H1 (cell line): ENCODE measurements at regions not wholly inside any gene's neighbourhood (a gene's known extent, or its start where the extent isn't known, plus 50 kb on each side); places are given as distances from the start of the nearest gene placed in this dataset.

ENCODE experiments used
- CTCF ChIA-PET: fragments of 300-600 bp; sonication (Branson Sonifier 250); formaldehyde crosslinking; loops from one replicate; lab custom pipeline; 2021; ENCODE audit not compliant: partially characterized antibody; lab: Charles Lee
- POLR2A ChIA-PET: fragments of 300-600 bp; sonication (Branson Sonifier 250); formaldehyde crosslinking; loops from one replicate; lab custom pipeline; 2021; ENCODE audit warnings: inconsistent platforms; ENCODE audit not compliant: partially characterized antibody; lab: Charles Lee
- DNase-seq, 2 experiments: peaks; one replicate each; pipeline versions ENCODE4 v3.0.0 to v3.0.0-alpha.2; 2010 to 2022; ENCODE audit warnings: low spot score in 2 of 2, low read depth in 1 of 2, mixed read lengths in 1 of 2
- FAIRE-seq: peaks from 2 replicates; lab custom pipeline; 2011; peaks lifted over from hg19 to GRCh38; lab: Jason Lieb, UNC
- H2AFZ ChIP-seq: 2 replicates; pipeline ENCODE4 v1.8.1; 2012; ENCODE audit warnings: low read length, inconsistent platforms
- H2AK5ac ChIP-seq: 2 replicates; pipeline ENCODE4 v1.6.1; 2013; ENCODE audit warnings: low read depth, low read length
- H2BK120ac ChIP-seq: replicated peaks from 2 replicates; pipeline ENCODE3; 2013; ENCODE audit warnings: low read depth, low read length, inconsistent platforms
- H2BK12ac ChIP-seq: 2 replicates; pipeline ENCODE4 v1.6.1; 2013; ENCODE audit warnings: low read depth, low read length
- H2BK15ac ChIP-seq: 2 replicates; pipeline ENCODE4 v1.6.1; 2013; ENCODE audit warnings: low read length
- H2BK20ac ChIP-seq: 2 replicates; pipeline ENCODE4 v1.6.1; 2013; ENCODE audit warnings: low read length
- H2BK5ac ChIP-seq: 2 replicates; pipeline ENCODE4 v1.6.1; 2013; ENCODE audit warnings: low read depth, low read length
- H3K14ac ChIP-seq: 2 replicates; pipeline ENCODE4 v1.6.1; 2013; ENCODE audit warnings: inconsistent platforms; ENCODE audit not compliant: insufficient read length
- H3K18ac ChIP-seq: 2 replicates; pipeline ENCODE4 v1.6.1; 2013; ENCODE audit warnings: low read length; ENCODE audit errors: extremely low read depth
- H3K23ac ChIP-seq: 2 replicates; pipeline ENCODE4 v1.6.1; 2013; ENCODE audit warnings: inconsistent platforms; ENCODE audit not compliant: insufficient read length
- H3K23me2 ChIP-seq: 2 replicates; pipeline ENCODE4 v1.6.1; 2013; ENCODE audit warnings: low read depth, low read length
- H3K27ac ChIP-seq: 2 replicates; pipeline ENCODE4 v1.6.1; 2011; ENCODE audit warnings: low read depth, low read length, inconsistent platforms
- H3K27me3 ChIP-seq, 4 experiments: replicated peaks in 1 of 4; 1 replicate in 1 of 4; 2 replicates in 3 of 4; pipeline versions ENCODE4 v1.6.1 to v1.8.1; 2011 to 2013; ENCODE audit warnings: low read length in 3 of 4, mild to moderate bottlenecking in 3 of 4, inconsistent platforms in 2 of 4, mixed read lengths in 2 of 4, moderate library complexity in 1 of 4; ENCODE audit not compliant: control insufficient read depth in 3 of 4, insufficient read depth in 3 of 4; ENCODE audit errors: extremely low read depth in 1 of 4
- H3K36me3 ChIP-seq, 4 experiments: 2 replicates each; pipeline versions ENCODE4 v1.6.1 to v1.8.1; 2011 to 2013; ENCODE audit warnings: mild to moderate bottlenecking in 4 of 4, low read length in 3 of 4, moderate library complexity in 2 of 4, control low read depth in 1 of 4, inconsistent platforms in 1 of 4; ENCODE audit not compliant: insufficient read depth in 4 of 4, control insufficient read depth in 2 of 4
- H3K4ac ChIP-seq: replicated peaks from 2 replicates; pipeline ENCODE3; 2013; ENCODE audit warnings: low read length, low read depth, mixed read lengths, inconsistent platforms; ENCODE audit not compliant: insufficient read length
- H3K4me1 ChIP-seq, 4 experiments: replicated peaks in 1 of 4; 1 replicate in 1 of 4; 2 replicates in 3 of 4; pipeline versions ENCODE4 v1.6.1 to v1.8.1; 2011 to 2013; ENCODE audit warnings: low read length in 3 of 4, inconsistent platforms in 2 of 4, mixed read lengths in 1 of 4; ENCODE audit not compliant: insufficient read depth in 4 of 4, control insufficient read depth in 3 of 4
- H3K4me2 ChIP-seq, 2 experiments: 2 replicates each; pipeline versions ENCODE4 v1.6.1 to v1.8.1; 2011 to 2013; ENCODE audit warnings: low read depth in 2 of 2, low read length in 2 of 2, control low read depth in 1 of 2, inconsistent platforms in 1 of 2, mild to moderate bottlenecking in 1 of 2; ENCODE audit not compliant: insufficient read depth in 1 of 2
- H3K4me3 ChIP-seq, 4 experiments: fragments of 200-600, 300-600 bp in 1 of 4; sonication (generic), shearing (Covaris generic), sonication (Bioruptor Twin) in 1 of 4; 2 replicates each; pipeline versions ENCODE4 v1.5.1 to v1.8.1; 2011 to 2016; ENCODE audit warnings: low read length in 4 of 4, low read depth in 3 of 4, control low read depth in 2 of 4, inconsistent platforms in 2 of 4, mild to moderate bottlenecking in 2 of 4, mixed read lengths in 1 of 4, moderate library complexity in 1 of 4; ENCODE audit not compliant: insufficient read depth in 2 of 4; ENCODE audit errors: extremely low read depth in 1 of 4
- H3K56ac ChIP-seq: replicated peaks from 2 replicates; pipeline ENCODE3; 2013; ENCODE audit warnings: low read depth, mild to moderate bottlenecking, mixed read lengths, low read length, inconsistent platforms; ENCODE audit not compliant: insufficient read length
- H3K79me1 ChIP-seq: 2 replicates; pipeline ENCODE4 v1.6.1; 2013; ENCODE audit warnings: low read depth, low read length, control low read depth
- H3K79me2 ChIP-seq, 2 experiments: 2 replicates each; pipeline versions ENCODE4 v1.6.1 to v1.8.1; 2012 to 2013; ENCODE audit warnings: low read length in 2 of 2, mild to moderate bottlenecking in 2 of 2, inconsistent platforms in 1 of 2; ENCODE audit not compliant: insufficient read depth in 2 of 2, control insufficient read depth in 1 of 2
- H3K9ac ChIP-seq, 4 experiments: replicated peaks in 1 of 4; 1 replicate in 1 of 4; 2 replicates in 3 of 4; pipeline versions ENCODE4 v1.6.1 to v1.8.1; 2011 to 2013; ENCODE audit warnings: low read depth in 3 of 4, low read length in 3 of 4, control low read depth in 2 of 4, mild to moderate bottlenecking in 2 of 4, moderate library complexity in 2 of 4, inconsistent platforms in 1 of 4; ENCODE audit errors: extremely low read depth in 1 of 4
- H3K9me3 ChIP-seq, 2 experiments: 2 replicates each; pipeline versions ENCODE4 v1.6.1 to v1.8.1; 2012 to 2013; ENCODE audit warnings: mild to moderate bottlenecking in 2 of 2, moderate library complexity in 2 of 2, control low read depth in 1 of 2, inconsistent platforms in 1 of 2, low read depth in 1 of 2, low read length in 1 of 2, mixed read lengths in 1 of 2; ENCODE audit not compliant: insufficient read depth in 2 of 2
- H4K20me1 ChIP-seq, 2 experiments: replicated peaks in 1 of 2; 2 replicates each; pipeline versions ENCODE3 to v1.8.1; 2011 to 2013; ENCODE audit warnings: inconsistent platforms in 2 of 2, low read length in 2 of 2, mild to moderate bottlenecking in 1 of 2; ENCODE audit not compliant: insufficient read depth in 2 of 2, control insufficient read depth in 1 of 2
- H4K5ac ChIP-seq: 2 replicates; pipeline ENCODE4 v1.6.1; 2013; ENCODE audit warnings: low read length, low read depth, mixed read lengths, inconsistent platforms; ENCODE audit not compliant: insufficient read length
- H4K8ac ChIP-seq: 2 replicates; pipeline ENCODE4 v1.8.0; 2013; ENCODE audit warnings: mild to moderate bottlenecking, moderate library complexity, low read length, inconsistent platforms; ENCODE audit not compliant: insufficient read depth; ENCODE audit errors: extremely low read depth
- H4K91ac ChIP-seq: replicated peaks from 2 replicates; pipeline ENCODE3; 2013; ENCODE audit warnings: low read length, mixed read lengths, inconsistent platforms; ENCODE audit not compliant: insufficient read length
- BRCA1 ChIP-seq: IDR thresholded peaks from 2 replicates; pipeline ENCODE4 v1.6.1; 2012; ENCODE audit warnings: low read depth, low read length, improper control_type of control experiment
- HDAC2 ChIP-seq, 2 experiments: fragments of 300-600 bp in 1 of 2; sonication (generic) in 1 of 2; IDR thresholded peaks; 2 replicates each; pipeline ENCODE4 v1.6.1; 2011 to 2012; ENCODE audit warnings: low read depth in 2 of 2, low read length in 2 of 2, mild to moderate bottlenecking in 2 of 2, moderate library complexity in 2 of 2, borderline replicate concordance in 1 of 2, inconsistent platforms in 1 of 2
- KDM4A ChIP-seq: IDR thresholded peaks from one replicate; pipeline ENCODE4 v1.7.1; 2012; ENCODE audit warnings: low read depth, mild to moderate bottlenecking, moderate library complexity, low read length, inconsistent platforms; ENCODE audit not compliant: severe bottlenecking
- MAFK ChIP-seq: IDR thresholded peaks from 2 replicates; pipeline ENCODE4 v1.6.1; 2012; ENCODE audit warnings: low read depth, mild to moderate bottlenecking, improper control_type of control experiment, low read length
- RBBP5 ChIP-seq: IDR thresholded peaks from 2 replicates; pipeline ENCODE4 v1.7.1; 2012; ENCODE audit warnings: low read depth, mild to moderate bottlenecking, inconsistent platforms, low read length, moderate library complexity, borderline replicate concordance
- SRF ChIP-seq: IDR thresholded peaks from 2 replicates; pipeline ENCODE4 v1.6.1; 2011; ENCODE audit warnings: mild to moderate bottlenecking, low read depth, low read length, moderate library complexity
- WGBS, 2 experiments: shearing (Covaris generic) in 1 of 2; methylation state at CpG; one replicate each; pipeline versions ENCODE4 v1.1.6 to v1.1.7; 2013 to 2015; ENCODE audit warnings: low lambda C conversion rate in 2 of 2, mixed read lengths in 2 of 2, inconsistent platforms in 1 of 2, low coverage in 1 of 2, missing lambda C conversion rate in 1 of 2; ENCODE audit not compliant: insufficient replicate concordance in 2 of 2, insufficient coverage in 1 of 2, insufficient read length in 1 of 2; ENCODE audit errors: extremely low coverage in 1 of 2, missing lambda C conversion rate in 1 of 2; 5-methylcytosine and 5-hydroxymethylcytosine counted together

DNA sequence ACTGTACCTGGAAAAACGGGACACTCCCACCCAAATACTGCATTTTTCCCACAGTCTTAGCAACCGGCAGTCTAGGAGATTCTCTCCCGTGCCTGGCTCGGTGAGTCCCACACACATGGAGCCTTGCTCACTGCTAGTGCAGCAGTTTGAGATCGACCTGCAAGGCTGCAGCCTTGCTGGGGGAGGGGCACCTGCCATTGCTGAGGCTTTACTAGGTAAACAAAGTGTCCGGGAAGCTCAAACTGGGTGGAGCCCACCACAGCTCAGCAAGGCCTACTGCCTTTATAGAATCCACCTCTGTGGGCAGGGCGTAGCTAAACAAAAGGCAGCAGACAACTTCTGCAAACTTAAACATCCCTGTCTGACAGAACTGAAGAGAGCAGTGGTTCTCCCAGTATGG is 84.4 kb downstream of the XIST start:
- no peak overlapping the region for H3K56ac ChIP-seq
- no peak overlapping the region for H2BK5ac ChIP-seq
- H3K4me2 ChIP-seq, result no peak overlapping the region
- FAIRE-seq, result no peak
- H4K8ac ChIP-seq, result no peak overlapping the region
- H3K79me1 ChIP-seq, result no peaks in the 10 kb centered on the region
- no peak for DNase-seq
- no peak overlapping the region for H4K91ac ChIP-seq
- H4K5ac ChIP-seq, result no peak overlapping the region
- H3K23me2 ChIP-seq, result no peaks in the 10 kb centered on the region
- TF ChIP-seq BRCA1, result no peak
- no peak for TF ChIP-seq RBBP5
- no peak for TF ChIP-seq SRF
- no peak for TF ChIP-seq KDM4A
- TF ChIP-seq HDAC2 (IDR thresholded peaks at IDR 0.05; ENCODE audit: borderline replicate concordance in 1 of 2, low read depth in 2 of 2, low read length in 2 of 2), result no peak
- TF ChIP-seq MAFK, result no peak
- TF ChIP-seq, all 59 proteins: peak for 0
- Histone ChIP-seq H2BK15ac (no peak overlapping the region), H4K20me1 (no peaks in the 10 kb centered on the region), H3K23ac (no peak overlapping the region), H3K9me3 (no peaks in the 10 kb centered on the region), H2BK20ac (no peak overlapping the region), H3K79me2 (no peaks in the 10 kb centered on the region), H3K4me3 (no peak overlapping the region), H2AFZ (no peak overlapping the region), H3K36me3 (no peaks in the 10 kb centered on the region), H3K14ac (no peak overlapping the region), H3K18ac (no peak overlapping the region), H3K4me1 (no peaks in the 10 kb centered on the region; a peak in 1 of 7 replicates), H2AK5ac (no peak overlapping the region), H2BK120ac (no peak overlapping the region), H3K4ac (no peak overlapping the region), H3K27me3 (no peaks in the 10 kb centered on the region), H3K27ac (no peak overlapping the region), H3K9ac (no peak overlapping the region), H2BK12ac (no peak overlapping the region)
- CTCF ChIA-PET, result no interaction called here
- POLR2A ChIA-PET, result no interaction called here
- 89% methylated on average over 6 of the region's 7 CpGs; no CpG with 5 or more reads in 1 of the 2 experiments for WGBS, 2 experiments
